MM.1S (cell line): ENCODE measurements at regions not wholly inside any gene's neighbourhood (a gene's known extent, or its start where the extent isn't known, plus 50 kb on each side); places are given as distances from the start of the nearest gene placed in this dataset.

Experiments used
- DNase-seq: peaks from one replicate; pipeline ENCODE4 v3.0.0-alpha.2; 2015
- H2AFZ ChIP-seq: fragments of 300-600 bp; sonication (generic); 2 replicates; pipeline ENCODE4 v1.6.0; 2016; ENCODE audit warnings: antibody characterized with exemption, low read length
- H3F3A ChIP-seq: fragments of 300-600 bp; sonication (generic); 2 replicates; pipeline ENCODE4 v1.6.1; 2016; ENCODE audit warnings: mild to moderate bottlenecking, antibody characterized with exemption, low read length, moderate library complexity, mixed read lengths; ENCODE audit not compliant: insufficient read depth
- H3K27ac ChIP-seq: fragments of 300-600 bp; sonication (generic); 2 replicates; pipeline ENCODE4 v1.5.1; 2016; ENCODE audit warnings: mild to moderate bottlenecking, low read length
- H3K27me3 ChIP-seq: fragments of 300-600 bp; sonication (generic); replicated peaks from 2 replicates; pipeline ENCODE4 v1.6.0; 2016; ENCODE audit warnings: low read length; ENCODE audit not compliant: insufficient read depth
- H3K36me3 ChIP-seq: fragments of 300-600 bp; sonication (generic); replicated peaks from 2 replicates; pipeline ENCODE4 v1.6.1; 2016; ENCODE audit warnings: mild to moderate bottlenecking, low read length, mixed read lengths; ENCODE audit not compliant: insufficient read depth
- H3K4me1 ChIP-seq: fragments of 300-600 bp; sonication (generic); 2 replicates; pipeline ENCODE4 v1.6.1; 2016; ENCODE audit warnings: low read length, mixed read lengths
- H3K4me2 ChIP-seq: fragments of 300-600 bp; sonication (generic); 2 replicates; pipeline ENCODE4 v1.6.0; 2016; ENCODE audit warnings: low read depth, low read length
- H3K4me3 ChIP-seq: fragments of 300-600 bp; sonication (generic); 2 replicates; pipeline ENCODE4 v1.5.1; 2016; ENCODE audit warnings: low read length, mixed read lengths
- H3K79me2 ChIP-seq: fragments of 300-600 bp; sonication (generic); 2 replicates; pipeline ENCODE4 v1.6.1; 2016; ENCODE audit warnings: mixed run types, low read length, mixed read lengths
- H3K9ac ChIP-seq: fragments of 300-600 bp; sonication (generic); 2 replicates; pipeline ENCODE4 v1.6.1; 2016; ENCODE audit warnings: low read length, mixed read lengths
- H3K9me2 ChIP-seq: fragments of 300-600 bp; sonication (generic); replicated peaks from 2 replicates; pipeline ENCODE4 v1.6.1; 2016; ENCODE audit warnings: mild to moderate bottlenecking, low read length, mixed read lengths; ENCODE audit not compliant: insufficient read depth
- H3K9me3 ChIP-seq: fragments of 300-600 bp; sonication (generic); replicated peaks from 2 replicates; pipeline ENCODE4 v1.6.1; 2016; ENCODE audit warnings: mild to moderate bottlenecking, low read length, mixed read lengths; ENCODE audit not compliant: insufficient read depth
- H4K20me1 ChIP-seq: fragments of 300-600 bp; sonication (generic); 2 replicates; pipeline ENCODE4 v1.6.1; 2016; ENCODE audit warnings: mild to moderate bottlenecking, low read length, moderate library complexity, mixed read lengths; ENCODE audit not compliant: insufficient read depth
- CTCF ChIP-seq: fragments of 300-600 bp; sonication (generic); IDR thresholded peaks from 2 replicates; pipeline ENCODE4 v1.5.1; 2016; ENCODE audit warnings: antibody characterized with exemption, low read length, mixed read lengths
- EZH2 ChIP-seq: fragments of 300-600 bp; sonication (generic); optimal IDR thresholded peaks from 2 replicates; pipeline ENCODE3; 2017; ENCODE audit warnings: low read depth, mild to moderate bottlenecking, antibody characterized with exemption, low read length, mixed read lengths
- EZH2phosphoT487 ChIP-seq: fragments of 300-600 bp; sonication (generic); IDR thresholded peaks from 2 replicates; pipeline ENCODE4 v1.6.1; 2018; ENCODE audit warnings: antibody characterized with exemption, low read length

DNA sequence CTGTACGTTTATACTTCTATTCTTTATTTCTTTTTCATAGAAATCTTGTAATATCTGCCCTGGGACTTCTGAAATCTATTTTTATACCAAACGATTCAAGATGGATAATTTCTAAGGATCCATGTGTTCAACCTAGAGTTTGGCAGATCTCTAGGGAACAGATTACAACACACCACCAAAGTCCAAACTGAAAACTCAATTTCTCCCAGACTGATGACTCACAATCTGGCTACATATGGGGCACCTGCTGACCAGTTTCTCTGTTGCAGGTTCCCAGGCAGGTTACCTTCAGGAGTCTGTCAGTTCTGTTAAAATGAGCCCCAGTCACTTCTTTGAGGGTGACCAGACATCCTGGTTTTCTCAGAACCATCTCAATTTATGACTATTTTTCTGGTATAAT, 439.4 kb downstream of the GPATCH2 start:
- Histone ChIP-seq H3K9me3 (no peaks in the 10 kb centered on the region), H3K9ac (no peak overlapping the region), H3K27me3 (no peaks in the 10 kb centered on the region), H3K36me3 (no peaks in the 10 kb centered on the region), H3K4me1 (no peaks in the 10 kb centered on the region), H3K4me3 (no peak overlapping the region), H3K9me2 (no peaks in the 10 kb centered on the region), H3K4me2 (no peak overlapping the region), H3F3A (no peaks in the 10 kb centered on the region), H3K27ac (no peak overlapping the region), H3K79me2 (no peaks in the 10 kb centered on the region), H2AFZ (no peak overlapping the region), H4K20me1 (no peaks in the 10 kb centered on the region)
- DNase-seq = no peak
- TF ChIP-seq EZH2phosphoT487 = no peak
- TF ChIP-seq EZH2 = no peak

DNA sequence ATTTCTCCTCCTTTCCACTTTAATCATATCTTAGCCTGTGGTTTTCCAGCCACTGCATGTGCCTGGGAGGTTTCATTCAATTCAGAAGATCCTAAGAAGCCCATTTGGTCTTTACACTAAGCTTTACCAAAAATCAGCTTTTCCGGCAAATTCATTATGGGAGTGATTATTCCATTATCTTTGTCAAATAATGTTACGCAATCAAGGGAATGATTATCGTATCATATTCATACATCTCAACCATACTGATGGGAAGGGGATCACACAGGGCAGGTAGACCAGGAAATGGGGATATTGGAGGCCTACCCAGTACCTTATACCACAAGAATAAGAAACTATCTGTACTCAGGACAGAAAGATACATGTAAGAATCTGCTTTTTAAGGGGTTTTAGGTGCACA, 440.5 kb downstream of the GPATCH2 start:
- H3K4me1 ChIP-seq = no peaks in the 10 kb centered on the region
- no peaks in the 10 kb centered on the region for H3K9me3 ChIP-seq
- H3K36me3 ChIP-seq = no peaks in the 10 kb centered on the region
- TF ChIP-seq CTCF = no peak
- TF ChIP-seq EZH2phosphoT487 = no peak
- no peak for TF ChIP-seq EZH2
- no peak overlapping the region for H3K27ac ChIP-seq
- H3K4me3 ChIP-seq = no peak overlapping the region
- no peak overlapping the region for H3K9ac ChIP-seq
- no peaks in the 10 kb centered on the region for H3K79me2 ChIP-seq
- DNase-seq = no peak
- H2AFZ ChIP-seq = no peak overlapping the region
- H3K27me3 ChIP-seq = no peaks in the 10 kb centered on the region
- no peaks in the 10 kb centered on the region for H3K9me2 ChIP-seq
- H3F3A ChIP-seq = no peaks in the 10 kb centered on the region
- no peaks in the 10 kb centered on the region for H4K20me1 ChIP-seq
- no peak overlapping the region for H3K4me2 ChIP-seq

DNA sequence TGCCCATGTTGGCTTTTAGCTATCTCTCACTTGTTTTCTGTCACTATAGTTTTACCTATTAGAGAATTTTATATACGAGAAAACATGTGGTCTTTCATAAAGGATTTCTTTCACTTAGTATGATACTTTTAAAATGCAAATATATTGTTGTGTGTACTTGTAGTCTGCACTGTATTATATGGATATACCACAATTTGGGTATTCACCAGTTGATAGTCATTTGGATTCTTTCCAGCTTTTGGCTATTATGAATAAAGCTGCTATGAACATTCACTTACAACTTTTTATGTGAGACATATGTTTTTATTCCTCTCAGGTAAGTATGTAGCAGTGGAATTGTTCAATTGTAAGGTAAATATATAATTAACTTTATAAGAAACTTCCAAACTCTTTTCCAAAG, 441.5 kb downstream of the GPATCH2 start:
- no peaks in the 10 kb centered on the region for H3K27me3 ChIP-seq
- no peaks in the 10 kb centered on the region for H3F3A ChIP-seq
- no peaks in the 10 kb centered on the region for H3K9me2 ChIP-seq
- H3K79me2 ChIP-seq = no peaks in the 10 kb centered on the region
- no peaks in the 10 kb centered on the region for H4K20me1 ChIP-seq
- no peak overlapping the region for H3K4me3 ChIP-seq
- DNase-seq = no peak
- no peak overlapping the region for H3K4me2 ChIP-seq
- H3K36me3 ChIP-seq = no peaks in the 10 kb centered on the region
- TF ChIP-seq CTCF = no peak
- no peak for TF ChIP-seq EZH2phosphoT487
- TF ChIP-seq EZH2 = no peak
- H3K9me3 ChIP-seq = no peaks in the 10 kb centered on the region
- no peaks in the 10 kb centered on the region for H3K4me1 ChIP-seq
- H2AFZ ChIP-seq = no peak overlapping the region
- no peak overlapping the region for H3K9ac ChIP-seq
- H3K27ac ChIP-seq = no peak overlapping the region

DNA sequence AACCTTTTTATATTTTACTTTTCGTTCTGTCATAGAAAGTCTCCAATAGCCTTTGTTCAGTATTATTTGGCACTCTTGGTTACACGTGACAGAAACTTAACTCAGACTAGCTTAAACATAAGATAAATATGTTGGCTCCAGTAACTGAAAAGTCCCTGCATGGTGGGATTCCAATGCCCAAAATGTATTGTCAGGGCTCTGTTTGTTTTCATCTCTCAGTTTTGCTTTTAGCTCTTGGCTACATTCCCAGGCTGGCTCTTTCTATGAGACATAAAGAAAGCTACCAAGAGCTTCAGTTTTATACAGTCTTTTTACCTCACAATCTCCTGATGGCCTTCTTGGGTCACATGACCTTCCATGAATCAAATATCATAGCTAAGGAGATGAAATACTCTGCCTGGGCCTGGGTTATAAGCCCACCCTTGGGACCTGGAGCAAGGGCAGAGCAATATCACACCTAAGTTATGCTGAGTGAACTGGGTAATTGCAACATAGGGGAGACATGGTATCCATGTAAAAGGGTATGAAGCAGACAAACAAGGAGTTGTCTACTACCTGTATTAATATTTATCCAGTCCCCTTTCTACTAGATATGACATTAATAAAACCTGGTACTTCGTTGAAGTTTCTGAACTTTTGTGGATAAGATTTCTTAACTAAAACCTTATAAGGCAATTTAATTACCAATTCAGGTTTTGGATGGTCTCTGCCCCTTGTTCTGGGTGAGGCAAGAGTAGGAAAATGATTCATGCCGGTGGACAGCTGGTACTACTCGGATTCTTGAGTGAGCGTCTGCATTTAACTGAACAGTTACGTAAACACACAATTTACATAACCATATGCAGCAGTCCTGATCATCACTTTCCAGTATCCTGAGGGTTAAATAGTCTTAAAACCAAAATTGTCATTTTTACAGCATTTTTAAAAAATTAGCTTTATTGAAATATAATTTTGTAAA, 442.3 kb downstream of the GPATCH2 start:
- Histone ChIP-seq H3K9ac (no peak overlapping the region), H3K4me2 (no peak overlapping the region), H3K4me1 (no peaks in the 10 kb centered on the region), H3F3A (no peaks in the 10 kb centered on the region), H3K36me3 (no peaks in the 10 kb centered on the region), H3K79me2 (no peaks in the 10 kb centered on the region), H2AFZ (no peak overlapping the region), H3K9me3 (no peaks in the 10 kb centered on the region), H4K20me1 (no peaks in the 10 kb centered on the region), H3K27ac (no peak overlapping the region), H3K27me3 (no peaks in the 10 kb centered on the region), H3K9me2 (no peaks in the 10 kb centered on the region), H3K4me3 (no peak overlapping the region)
- no peak for DNase-seq
- TF ChIP-seq CTCF = no peak
- no peak for TF ChIP-seq EZH2
- no peak for TF ChIP-seq EZH2phosphoT487
